Upper lobe of left lung (tissue), 4 donors: ENCODE measurements at regions not wholly inside any gene's neighbourhood (a gene's known extent, or its start where the extent isn't known, plus 50 kb on each side); places are given as distances from the start of the nearest gene placed in this dataset.

ENCODE experiments used
- EP300 ChIP-seq, 4 donors: sonication (generic); formaldehyde crosslinking; IDR thresholded peaks; one replicate each; pipeline ENCODE4 v1.5.1; 2017; ENCODE audit warnings: antibody characterized with exemption in 4 of 4, control low read depth in 2 of 4
- POLR2A ChIP-seq, 4 donors: fragments of 450-650 bp; IDR thresholded peaks; one replicate each; pipeline ENCODE4 v1.5.1; 2016 to 2017; ENCODE audit warnings: antibody characterized with exemption in 4 of 4, mild to moderate bottlenecking in 2 of 4
- POLR2AphosphoS5 ChIP-seq, 2 donors: sonication (generic); formaldehyde crosslinking; IDR thresholded peaks; one replicate each; pipeline ENCODE4 v1.5.1; 2017; ENCODE audit warnings: antibody characterized with exemption in 2 of 2
- TF ChIP-seq, protein P1 (sequence below), 6 experiments: fragments of 450-650 bp in 4 of 6; fragments of 200-600 bp in 2 of 6; sonication (generic) in 2 of 6; IDR thresholded peaks; one replicate each; pipeline ENCODE4 v1.5.1; 2016 to 2019; ENCODE audit warnings: antibody characterized with exemption in 6 of 6

DNA sequence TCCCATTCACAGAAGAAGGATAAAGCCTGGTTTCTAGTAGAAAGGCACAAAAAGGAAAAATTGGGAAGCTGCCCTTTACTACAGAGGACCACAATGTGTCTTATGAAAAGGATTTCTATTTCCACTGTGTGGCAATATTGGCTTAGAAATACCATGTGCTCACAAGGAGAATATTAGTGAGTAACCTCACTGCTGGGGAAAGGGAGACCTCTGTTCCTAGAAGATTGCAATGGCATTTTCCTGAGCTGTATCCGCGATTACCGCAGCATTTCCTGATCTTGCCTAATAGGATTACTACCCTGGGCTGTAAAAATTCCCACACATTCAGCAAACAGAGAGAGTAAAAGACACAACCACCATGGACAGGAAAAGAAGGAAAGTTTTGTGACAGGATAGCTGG, 308.8 kb upstream of the TECRL start:
- TF ChIP-seq, protein P1, sequence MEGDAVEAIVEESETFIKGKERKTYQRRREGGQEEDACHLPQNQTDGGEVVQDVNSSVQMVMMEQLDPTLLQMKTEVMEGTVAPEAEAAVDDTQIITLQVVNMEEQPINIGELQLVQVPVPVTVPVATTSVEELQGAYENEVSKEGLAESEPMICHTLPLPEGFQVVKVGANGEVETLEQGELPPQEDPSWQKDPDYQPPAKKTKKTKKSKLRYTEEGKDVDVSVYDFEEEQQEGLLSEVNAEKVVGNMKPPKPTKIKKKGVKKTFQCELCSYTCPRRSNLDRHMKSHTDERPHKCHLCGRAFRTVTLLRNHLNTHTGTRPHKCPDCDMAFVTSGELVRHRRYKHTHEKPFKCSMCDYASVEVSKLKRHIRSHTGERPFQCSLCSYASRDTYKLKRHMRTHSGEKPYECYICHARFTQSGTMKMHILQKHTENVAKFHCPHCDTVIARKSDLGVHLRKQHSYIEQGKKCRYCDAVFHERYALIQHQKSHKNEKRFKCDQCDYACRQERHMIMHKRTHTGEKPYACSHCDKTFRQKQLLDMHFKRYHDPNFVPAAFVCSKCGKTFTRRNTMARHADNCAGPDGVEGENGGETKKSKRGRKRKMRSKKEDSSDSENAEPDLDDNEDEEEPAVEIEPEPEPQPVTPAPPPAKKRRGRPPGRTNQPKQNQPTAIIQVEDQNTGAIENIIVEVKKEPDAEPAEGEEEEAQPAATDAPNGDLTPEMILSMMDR (IDR thresholded peaks at IDR 0.05) = no peak
- TF ChIP-seq EP300 (IDR thresholded peaks at IDR 0.05) = no peak
- no peak for TF ChIP-seq POLR2A (IDR thresholded peaks at IDR 0.05)
- TF ChIP-seq POLR2AphosphoS5 (IDR thresholded peaks at IDR 0.05) = no peak
